HG03108 (cell line): ENCODE measurements at regions not wholly inside any gene's neighbourhood (a gene's known extent, or its start where the extent isn't known, plus 50 kb on each side); places are given as distances from the start of the nearest gene placed in this dataset.
"Not testable (repeated sequence)": the region's sequence is repeated elsewhere in the genome, so short reads cannot be mapped to it uniquely, and the experiment has no call there.

Source experiments
- ATAC-seq: cut with Tn5 transposase; IDR thresholded peaks from one replicate; pipeline ENCODE4 v1.9.1; 2021; ENCODE audit warnings: moderate library complexity; ENCODE audit not compliant: unreplicated experiment

GRCh38 chr2:2779727-2780126 lies 448.7 kb upstream of the MYT1L start:
- ATAC-seq: no peak

- no peak for ATAC-seq
Observed at GRCh38 chr2:2777876-2778275, 446.8 kb upstream of the MYT1L start.

DNA sequence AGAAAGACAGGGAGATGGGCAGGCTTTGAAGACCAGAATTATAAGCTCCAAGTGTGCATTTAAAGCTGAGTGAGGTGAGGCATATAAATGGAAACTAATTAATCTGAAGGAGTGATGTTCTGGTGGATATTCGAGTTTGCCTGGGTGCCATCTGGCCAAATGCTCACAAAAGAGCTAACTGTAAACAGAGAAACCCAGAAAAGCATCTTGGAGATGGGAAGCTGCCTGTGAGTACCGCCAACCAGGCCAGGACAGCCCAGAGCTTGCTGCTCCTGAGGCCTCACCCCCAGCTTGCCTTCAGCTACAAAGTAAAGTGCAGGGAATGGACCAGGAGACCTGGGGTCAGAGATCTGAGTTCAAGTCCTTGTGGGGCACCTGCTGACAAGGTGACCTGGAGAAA lies 446.1 kb upstream of the MYT1L start:
- no peak for ATAC-seq

DNA sequence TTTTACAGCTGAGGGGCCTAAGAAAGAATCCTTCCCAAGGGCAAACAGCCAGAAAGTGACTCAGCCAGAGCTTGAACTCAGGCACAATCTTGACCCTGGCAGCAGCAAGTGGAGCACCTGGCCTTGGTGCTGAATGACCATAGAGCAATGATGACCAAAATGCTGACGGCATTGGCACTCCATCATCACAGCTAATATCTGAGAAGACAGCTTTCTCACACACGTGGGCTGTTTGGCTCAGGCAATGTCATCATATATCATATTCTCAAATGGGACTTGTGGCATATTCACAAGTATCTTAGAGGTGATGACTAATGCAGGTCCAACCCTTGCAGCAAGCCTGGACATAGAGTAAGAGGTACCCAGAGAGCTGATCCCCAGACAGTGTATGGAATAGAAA lies 443.9 kb upstream of the MYT1L start:
- ATAC-seq: no peak

DNA sequence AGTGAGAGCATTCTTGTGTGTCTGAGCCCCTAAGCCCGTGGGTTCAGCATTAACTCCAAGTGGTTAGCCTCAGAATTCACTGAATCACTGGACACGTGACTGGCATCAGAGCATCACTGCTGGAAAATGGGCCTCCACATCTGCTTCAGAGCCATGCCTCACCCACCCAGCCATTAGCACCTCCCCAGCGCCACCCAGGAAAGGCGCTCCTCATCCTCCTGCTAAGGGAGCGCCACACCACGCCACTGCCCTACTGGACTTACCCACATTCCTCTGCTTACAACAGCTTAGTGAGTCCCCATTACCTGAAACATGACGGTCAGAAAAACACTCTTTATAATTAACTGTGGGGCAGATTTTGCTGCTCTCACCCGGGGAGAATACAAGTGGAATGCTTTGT lies 442.6 kb upstream of the MYT1L start:
- no peak for ATAC-seq

- not testable (repeated sequence) for ATAC-seq
Observed at GRCh38 chr2:2773080-2773479, 442.0 kb upstream of the MYT1L start.

DNA sequence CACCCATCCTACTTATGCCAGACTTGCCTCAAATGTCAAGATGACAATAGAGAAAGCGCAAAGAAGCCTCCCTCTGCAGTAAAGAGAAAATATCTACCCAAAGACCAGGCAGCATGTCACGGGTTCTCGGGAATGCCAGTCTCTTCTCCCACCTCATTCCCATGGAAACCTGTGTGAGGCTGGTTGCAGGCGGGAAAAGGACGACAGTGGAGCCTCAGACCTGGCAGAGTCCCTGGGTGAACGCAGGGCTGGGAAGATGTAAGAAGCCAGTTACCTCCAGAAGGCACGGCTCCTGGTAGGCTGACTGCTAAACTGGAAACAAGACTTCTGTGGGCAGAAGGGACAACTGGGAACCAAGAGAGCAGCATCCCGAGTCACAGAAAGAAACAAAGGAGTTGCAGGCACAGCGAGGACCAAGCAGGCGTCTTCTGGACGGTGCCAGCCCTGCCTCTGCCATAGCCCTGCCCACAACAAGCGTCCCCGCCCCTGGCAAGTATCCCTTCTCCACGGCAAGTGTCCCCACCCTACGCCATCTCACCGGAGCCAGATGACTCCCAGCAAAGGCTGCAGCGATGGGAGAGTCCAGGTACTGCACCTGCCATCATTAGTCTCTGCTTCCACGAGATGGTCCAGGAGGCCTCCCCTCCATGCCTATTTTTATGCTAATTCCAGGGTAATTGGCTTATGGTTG lies 440.8 kb upstream of the MYT1L start:
- ATAC-seq: no peak

GRCh38 chr2:2769481-2770431 lies 438.7 kb upstream of the MYT1L start:
- no peak for ATAC-seq

DNA sequence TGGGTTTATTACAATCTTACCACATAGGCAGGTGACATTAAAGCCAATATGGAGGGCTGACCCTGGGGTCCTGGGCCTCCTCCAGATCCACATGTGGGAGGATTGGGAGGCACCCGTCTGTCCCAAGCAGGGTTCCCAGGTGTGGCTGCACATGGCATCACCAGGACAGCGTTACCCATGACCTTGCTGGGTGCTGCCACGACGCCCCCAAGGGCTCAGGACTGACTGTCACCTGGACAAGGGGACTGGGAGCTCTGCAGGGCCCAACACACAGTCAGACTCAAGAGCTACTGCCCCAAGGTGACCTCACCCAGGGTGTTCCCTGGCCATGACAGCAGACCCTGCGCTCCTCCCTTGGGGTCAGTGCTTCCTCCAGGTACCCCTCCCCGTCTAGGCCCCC lies 437.4 kb upstream of the MYT1L start:
- ATAC-seq: no peak

DNA sequence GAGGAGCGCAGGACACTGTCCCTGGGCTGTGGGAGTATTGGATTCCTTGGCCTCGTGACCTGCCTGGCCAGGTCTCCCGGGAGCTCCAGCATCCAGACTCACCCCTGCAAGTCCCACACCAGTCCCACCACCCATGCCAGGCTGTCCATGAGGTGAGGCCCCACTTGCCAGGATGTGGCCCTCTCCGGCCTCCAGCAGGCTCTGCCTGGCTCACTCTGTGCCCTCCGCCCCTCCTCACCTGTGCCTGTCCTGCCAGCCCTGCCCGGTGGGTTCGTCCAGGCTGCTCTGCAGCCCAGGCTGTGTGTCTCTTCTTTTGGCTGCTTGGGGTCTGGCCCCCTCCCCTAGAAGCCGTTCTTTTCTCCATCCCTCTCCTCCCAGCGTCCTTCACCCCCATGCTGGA lies 436.8 kb upstream of the MYT1L start:
- ATAC-seq: no peak

DNA sequence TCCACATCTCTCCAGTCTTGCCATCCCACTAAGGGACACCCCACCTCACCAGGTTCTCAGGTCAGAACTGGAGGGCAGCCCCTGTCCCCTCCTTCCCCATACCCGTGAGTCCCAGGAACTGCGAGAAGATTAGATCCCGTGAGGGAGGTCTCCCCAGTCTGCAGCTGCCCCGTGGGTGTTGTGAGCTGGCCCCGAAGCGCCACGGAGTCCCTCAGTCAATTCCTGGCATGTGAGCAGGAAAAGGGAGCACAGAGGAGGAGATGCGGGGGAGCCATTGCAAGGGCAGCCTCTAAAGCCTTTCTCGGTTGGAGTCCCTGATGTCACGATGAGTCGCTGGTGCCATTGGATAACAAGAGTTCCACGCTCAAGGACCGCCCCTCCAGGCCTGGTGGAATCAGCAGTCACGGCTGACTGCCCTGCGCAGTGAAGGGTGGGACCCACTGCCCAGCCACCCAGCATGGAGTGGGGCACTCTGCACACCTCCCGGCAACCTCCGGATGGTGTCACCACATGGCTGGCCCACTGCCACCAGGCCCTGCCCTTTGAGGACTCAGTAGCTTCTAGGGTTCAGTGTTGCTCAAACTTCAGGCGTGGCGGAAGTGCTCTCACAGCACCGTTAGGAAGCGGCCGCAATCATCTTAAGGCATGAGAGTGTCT lies 434.9 kb upstream of the MYT1L start:
- no peak for ATAC-seq

DNA sequence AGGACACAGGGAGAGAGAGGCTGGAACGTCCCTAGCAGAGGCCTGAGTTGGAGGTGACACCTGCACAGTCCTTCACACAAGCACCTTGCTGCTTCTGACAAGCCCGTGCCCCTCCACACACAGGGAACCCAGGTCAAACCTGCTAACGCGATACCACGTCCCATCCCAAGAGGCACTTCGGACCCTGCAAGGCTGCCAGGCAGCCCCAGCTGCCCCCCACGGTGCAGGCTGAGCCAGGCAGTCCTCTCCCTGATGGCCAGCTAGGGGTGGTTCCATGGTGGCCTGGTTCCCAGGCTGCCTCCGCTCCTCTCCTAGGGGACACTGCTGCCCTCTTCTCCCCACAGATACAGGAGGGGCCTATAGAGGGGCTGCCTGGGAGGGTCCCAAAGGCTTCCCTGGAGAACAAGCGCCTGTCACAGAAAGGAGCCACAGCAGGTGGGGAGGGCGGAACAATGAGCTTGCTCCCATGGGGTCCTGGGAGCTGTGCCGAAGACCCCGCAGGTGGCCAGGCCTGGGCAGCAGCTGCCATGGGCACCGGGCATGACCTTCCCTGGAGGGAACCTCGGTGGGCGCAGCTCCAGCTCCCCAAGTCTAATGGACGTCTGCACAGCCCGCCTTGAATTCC lies 434.2 kb upstream of the MYT1L start:
- no peak for ATAC-seq

DNA sequence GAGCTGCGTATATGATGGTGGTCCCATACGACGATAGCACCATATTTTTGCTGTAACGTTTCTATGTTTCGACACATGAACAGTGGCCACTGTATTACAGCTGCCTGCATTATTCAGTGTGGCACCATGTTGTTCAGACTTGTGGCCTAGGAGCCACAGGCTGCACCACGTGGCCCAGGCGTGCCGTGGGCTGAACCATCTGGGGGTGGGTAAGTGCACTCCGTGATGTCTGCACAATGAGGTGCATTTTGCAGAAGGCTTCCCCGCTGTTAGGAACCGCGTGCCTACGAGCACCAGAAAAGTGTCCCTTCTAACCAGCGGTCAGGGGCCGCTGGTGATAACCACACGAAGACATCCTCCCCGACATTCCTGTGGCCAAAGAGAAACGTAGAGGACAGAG lies 433.7 kb upstream of the MYT1L start:
- no peak for ATAC-seq

GRCh38 chr2:2764001-2764355 lies 432.9 kb upstream of the MYT1L start:
- ATAC-seq: no peak

GRCh38 chr2:2763351-2764000 lies 432.4 kb upstream of the MYT1L start:
- no peak for ATAC-seq

DNA sequence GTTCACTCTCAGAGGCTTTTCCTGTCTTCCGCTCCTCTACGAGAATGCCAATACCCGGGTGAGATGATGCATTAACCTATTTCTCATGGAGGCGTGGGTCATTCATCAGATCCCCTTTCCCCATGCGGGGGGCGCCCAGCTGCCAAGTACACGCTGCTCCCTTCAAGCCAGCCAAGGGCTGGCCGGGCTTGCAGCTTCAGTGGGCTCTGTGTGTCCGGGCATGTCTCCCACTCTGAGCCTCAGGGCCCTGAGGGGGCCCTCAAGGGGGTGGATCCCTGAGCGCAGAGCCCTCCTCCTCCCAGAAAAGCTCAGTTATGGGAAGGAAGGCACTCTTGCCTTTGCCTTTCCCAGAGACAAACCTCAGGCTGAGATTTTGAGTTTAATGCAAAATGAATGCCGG lies 431.8 kb upstream of the MYT1L start:
- ATAC-seq: no peak

DNA sequence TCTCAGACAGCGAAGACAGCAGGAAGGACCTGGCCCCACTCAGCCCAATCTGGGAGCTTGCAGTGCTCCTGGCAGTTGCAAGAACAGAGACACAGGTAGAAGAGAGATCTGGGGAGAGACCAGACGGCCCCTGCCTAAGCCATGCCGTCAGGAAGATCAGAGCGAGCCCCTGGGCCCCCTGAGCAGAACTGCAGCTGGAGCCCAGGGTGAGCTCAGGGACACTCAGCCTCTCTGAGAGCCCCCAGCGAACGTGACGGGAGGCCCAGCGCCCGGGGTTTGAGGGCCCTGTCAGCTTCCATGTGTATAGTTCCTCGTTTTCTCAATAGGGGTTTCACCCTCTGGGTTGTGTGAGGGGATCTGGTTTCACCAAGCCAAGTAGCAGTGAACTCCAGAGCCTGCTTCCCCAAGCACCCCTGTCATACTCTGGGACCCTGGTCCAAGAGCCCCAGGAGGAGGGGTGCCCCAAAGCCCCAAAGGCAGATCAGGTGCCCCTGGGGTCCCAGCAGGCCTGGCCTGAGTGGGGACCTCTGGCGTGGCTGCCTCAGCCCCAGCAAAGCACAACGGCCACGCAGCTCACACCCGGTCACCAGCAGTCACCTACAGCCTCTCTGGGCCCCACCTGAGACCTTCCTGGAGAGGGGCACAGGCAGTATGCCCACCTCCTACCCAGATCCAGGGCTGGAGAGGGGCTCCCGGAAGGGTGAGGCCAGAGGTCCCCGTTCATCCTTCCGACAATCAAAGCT lies 431.3 kb upstream of the MYT1L start:
- no peak for ATAC-seq

- ATAC-seq: no peak
Observed at GRCh38 chr2:2758793-2759367, 427.8 kb upstream of the MYT1L start.

DNA sequence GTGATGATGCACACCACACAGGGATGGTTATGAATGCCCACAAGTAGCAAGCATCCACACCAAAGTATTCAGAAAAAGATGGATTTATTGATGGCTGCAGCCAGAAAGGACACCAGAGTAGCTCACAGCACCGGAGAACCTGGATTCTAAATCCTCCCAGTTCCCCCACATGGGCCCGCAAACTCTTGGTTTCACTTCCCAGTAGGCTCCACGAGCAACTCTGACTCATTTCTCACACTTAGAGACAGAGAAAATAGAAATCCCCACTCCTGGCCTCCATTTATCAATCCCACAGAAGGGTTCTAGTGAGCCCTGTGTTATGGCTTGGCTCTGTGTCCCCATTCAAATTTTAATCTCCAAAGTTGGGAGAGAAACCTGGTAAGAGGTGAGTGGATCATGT lies 426.7 kb upstream of the MYT1L start:
- ATAC-seq: no peak

- ATAC-seq: no peak
Observed at GRCh38 chr2:2756886-2757285, 425.8 kb upstream of the MYT1L start.
